GM12875 (cell line): ENCODE measurements at regions not wholly inside any gene's neighbourhood (a gene's known extent, or its start where the extent isn't known, plus 50 kb on each side); places are given as distances from the start of the nearest gene placed in this dataset.
"Not testable (repeated sequence)": the region's sequence is repeated elsewhere in the genome, so short reads cannot be mapped to it uniquely, and the experiment has no call there.

ENCODE experiments used
- H3K4me3 ChIP-seq: one replicate; pipeline ENCODE4 v1.5.1; 2011; ENCODE audit warnings: low read depth, low read length, control low read depth
- TF ChIP-seq, protein P1 (sequence below): IDR thresholded peaks from 2 replicates; pipeline ENCODE4 v1.5.1; 2011; ENCODE audit warnings: low read depth, mild to moderate bottlenecking, control low read depth, inconsistent platforms, low read length, moderate library complexity, borderline replicate concordance; ENCODE audit not compliant: insufficient read depth

DNA sequence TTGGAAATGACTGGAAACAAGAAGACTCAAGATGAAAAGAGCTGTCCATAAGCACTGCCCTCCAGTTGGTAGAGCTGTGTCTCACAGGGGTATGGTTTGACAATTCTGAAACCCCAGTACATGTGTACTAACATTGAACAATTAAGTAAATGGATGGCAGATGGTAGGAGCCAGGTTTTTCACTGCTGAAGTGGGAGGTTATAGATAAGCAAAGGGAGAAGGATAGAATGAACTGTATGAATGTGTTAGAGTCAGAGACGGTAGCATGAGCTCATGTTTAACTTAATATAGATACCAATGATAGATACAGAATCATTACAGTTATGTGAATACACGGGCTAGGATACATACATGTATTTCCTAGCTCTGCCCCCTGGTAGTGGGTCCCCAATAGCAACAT, 95.0 kb upstream of the SIRPA start:
- no peak overlapping the region for H3K4me3 ChIP-seq
- TF ChIP-seq, protein P1, sequence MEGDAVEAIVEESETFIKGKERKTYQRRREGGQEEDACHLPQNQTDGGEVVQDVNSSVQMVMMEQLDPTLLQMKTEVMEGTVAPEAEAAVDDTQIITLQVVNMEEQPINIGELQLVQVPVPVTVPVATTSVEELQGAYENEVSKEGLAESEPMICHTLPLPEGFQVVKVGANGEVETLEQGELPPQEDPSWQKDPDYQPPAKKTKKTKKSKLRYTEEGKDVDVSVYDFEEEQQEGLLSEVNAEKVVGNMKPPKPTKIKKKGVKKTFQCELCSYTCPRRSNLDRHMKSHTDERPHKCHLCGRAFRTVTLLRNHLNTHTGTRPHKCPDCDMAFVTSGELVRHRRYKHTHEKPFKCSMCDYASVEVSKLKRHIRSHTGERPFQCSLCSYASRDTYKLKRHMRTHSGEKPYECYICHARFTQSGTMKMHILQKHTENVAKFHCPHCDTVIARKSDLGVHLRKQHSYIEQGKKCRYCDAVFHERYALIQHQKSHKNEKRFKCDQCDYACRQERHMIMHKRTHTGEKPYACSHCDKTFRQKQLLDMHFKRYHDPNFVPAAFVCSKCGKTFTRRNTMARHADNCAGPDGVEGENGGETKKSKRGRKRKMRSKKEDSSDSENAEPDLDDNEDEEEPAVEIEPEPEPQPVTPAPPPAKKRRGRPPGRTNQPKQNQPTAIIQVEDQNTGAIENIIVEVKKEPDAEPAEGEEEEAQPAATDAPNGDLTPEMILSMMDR: no peak

GRCh38 chr20:1799746-1800145, 95.5 kb upstream of the SIRPA start:
- not testable (repeated sequence) for H3K4me3 ChIP-seq

DNA sequence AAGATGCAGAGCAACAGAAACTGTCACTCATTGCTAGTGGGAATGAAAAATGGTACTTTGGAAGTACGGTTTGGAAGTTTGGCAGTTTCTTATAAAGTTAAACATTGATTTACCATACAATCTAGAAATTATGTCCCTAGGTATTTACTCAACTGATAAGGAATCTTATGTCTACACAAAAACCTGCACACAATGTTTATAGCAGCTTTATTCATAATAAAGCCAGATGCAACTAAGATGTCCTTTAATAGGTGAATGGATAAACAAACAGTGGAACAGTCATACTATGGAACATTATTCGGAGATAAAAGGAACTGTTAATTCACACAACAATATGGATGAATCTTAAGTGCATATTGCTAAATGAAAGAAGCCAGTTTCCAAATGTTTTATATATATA, 96.2 kb upstream of the SIRPA start:
- TF ChIP-seq, protein P1: no peak
- H3K4me3 ChIP-seq: no peak overlapping the region

GRCh38 chr20:1793821-1794220, 101.4 kb upstream of the SIRPA start:
- H3K4me3 ChIP-seq: no peak overlapping the region
- TF ChIP-seq, protein P1: no peak

DNA sequence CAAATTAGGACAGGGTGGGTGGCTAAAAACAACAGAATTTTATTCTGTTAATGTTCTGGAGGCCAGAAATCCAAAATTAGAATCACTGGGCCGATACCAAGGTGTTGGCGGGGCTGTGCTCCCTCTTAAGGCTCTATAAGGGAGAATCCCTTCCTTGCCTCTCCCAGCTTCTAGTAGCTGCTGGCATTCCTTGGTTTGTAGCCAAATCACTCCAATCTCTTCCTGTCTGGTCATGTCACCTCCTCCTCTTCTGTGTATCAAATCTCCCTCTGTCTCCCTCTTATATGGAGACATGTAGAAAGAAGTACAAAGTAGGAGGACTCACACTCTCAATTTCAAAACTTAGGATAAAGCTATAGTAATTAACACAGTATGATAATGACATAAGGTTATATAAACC, 102.9 kb upstream of the SIRPA start:
- H3K4me3 ChIP-seq: no peak overlapping the region
- TF ChIP-seq, protein P1: no peak

- TF ChIP-seq, protein P1: no peak
- no peak overlapping the region for H3K4me3 ChIP-seq
Measured at GRCh38 chr20:1790386-1790785, 104.8 kb upstream of the SIRPA start.

GRCh38 chr20:1788044-1788443, 107.2 kb upstream of the SIRPA start:
- no peak overlapping the region for H3K4me3 ChIP-seq
- TF ChIP-seq, protein P1: no peak

- no peak overlapping the region for H3K4me3 ChIP-seq
- TF ChIP-seq, protein P1: no peak
Measured at GRCh38 chr20:1786486-1786885, 108.7 kb upstream of the SIRPA start.
